GM18867 (cell line): ENCODE measurements at regions not wholly inside any gene's neighbourhood (a gene's known extent, or its start where the extent isn't known, plus 50 kb on each side); places are given as distances from the start of the nearest gene placed in this dataset.
"Not testable (repeated sequence)": the region's sequence is repeated elsewhere in the genome, so short reads cannot be mapped to it uniquely, and the experiment has no call there.

Source experiments
- ATAC-seq: cut with Tn5 transposase; IDR thresholded peaks from one replicate; pipeline ENCODE4 v1.9.1; 2021; ENCODE audit warnings: mild to moderate bottlenecking, moderate library complexity; ENCODE audit not compliant: unreplicated experiment

GRCh38 chrX:138875472-138875871, 164.0 kb upstream of the FGF13 start:
- ATAC-seq = no peak

GRCh38 chrX:138874271-138874935, 162.9 kb upstream of the FGF13 start:
- no peak for ATAC-seq

GRCh38 chrX:138873640-138874039, 162.1 kb upstream of the FGF13 start:
- ATAC-seq = not testable (repeated sequence)

GRCh38 chrX:138872537-138872936, 161.0 kb upstream of the FGF13 start:
- no peak for ATAC-seq

- ATAC-seq = no peak
Measured at GRCh38 chrX:138871739-138872138, 160.2 kb upstream of the FGF13 start.

- ATAC-seq = no peak
Measured at GRCh38 chrX:138866643-138867042, 155.1 kb upstream of the FGF13 start.

GRCh38 chrX:138865093-138865649, 153.7 kb upstream of the FGF13 start:
- ATAC-seq = no peak

- no peak for ATAC-seq
Measured at GRCh38 chrX:138859421-138859820, 147.9 kb upstream of the FGF13 start.

- ATAC-seq = no peak
Measured at GRCh38 chrX:138858951-138859350, 147.4 kb upstream of the FGF13 start.

- no peak for ATAC-seq
Measured at GRCh38 chrX:138858438-138858837, 146.9 kb upstream of the FGF13 start.

GRCh38 chrX:138856881-138857604, 145.5 kb upstream of the FGF13 start:
- no peak for ATAC-seq

- no peak for ATAC-seq
Measured at GRCh38 chrX:138853936-138854335, 142.4 kb upstream of the FGF13 start.

- no peak for ATAC-seq
Measured at GRCh38 chrX:138849521-138849920, 138.0 kb upstream of the FGF13 start.

- no peak for ATAC-seq
Measured at GRCh38 chrX:138847930-138848329, 136.4 kb upstream of the FGF13 start.

GRCh38 chrX:138845786-138846185, 134.3 kb upstream of the FGF13 start:
- no peak for ATAC-seq

- ATAC-seq = not testable (repeated sequence)
Measured at GRCh38 chrX:138807400-138807799, 95.9 kb upstream of the FGF13 start.

GRCh38 chrX:138794246-138794645, 82.7 kb upstream of the FGF13 start:
- ATAC-seq = no peak

- ATAC-seq = no peak
Measured at GRCh38 chrX:138791551-138791950, 80.0 kb upstream of the FGF13 start.

GRCh38 chrX:138788771-138789170, 77.3 kb upstream of the FGF13 start:
- ATAC-seq = no peak

- ATAC-seq = not testable (repeated sequence)
Measured at GRCh38 chrX:138778576-138778909, 67.0 kb upstream of the FGF13 start.

GRCh38 chrX:138777908-138778575, 66.5 kb upstream of the FGF13 start:
- not testable (repeated sequence) for ATAC-seq

- no peak for ATAC-seq
Measured at GRCh38 chrX:138777230-138777629, 65.7 kb upstream of the FGF13 start.
